GM12872 (cell line): ENCODE measurements at regions not wholly inside any gene's neighbourhood (a gene's known extent, or its start where the extent isn't known, plus 50 kb on each side); places are given as distances from the start of the nearest gene placed in this dataset.

ENCODE experiments used
- CTCF ChIP-seq: IDR thresholded peaks from 3 replicates; pipeline ENCODE4 v1.5.1; 2011; ENCODE audit warnings: low read depth, mild to moderate bottlenecking, low read length, moderate library complexity; ENCODE audit not compliant: insufficient read depth

GRCh38 chr3:106119614-106120082, 250.8 kb upstream of the CBLB start:
- TF ChIP-seq CTCF: no peak

GRCh38 chr3:106120356-106120755, 251.5 kb upstream of the CBLB start:
- no peak for TF ChIP-seq CTCF

DNA sequence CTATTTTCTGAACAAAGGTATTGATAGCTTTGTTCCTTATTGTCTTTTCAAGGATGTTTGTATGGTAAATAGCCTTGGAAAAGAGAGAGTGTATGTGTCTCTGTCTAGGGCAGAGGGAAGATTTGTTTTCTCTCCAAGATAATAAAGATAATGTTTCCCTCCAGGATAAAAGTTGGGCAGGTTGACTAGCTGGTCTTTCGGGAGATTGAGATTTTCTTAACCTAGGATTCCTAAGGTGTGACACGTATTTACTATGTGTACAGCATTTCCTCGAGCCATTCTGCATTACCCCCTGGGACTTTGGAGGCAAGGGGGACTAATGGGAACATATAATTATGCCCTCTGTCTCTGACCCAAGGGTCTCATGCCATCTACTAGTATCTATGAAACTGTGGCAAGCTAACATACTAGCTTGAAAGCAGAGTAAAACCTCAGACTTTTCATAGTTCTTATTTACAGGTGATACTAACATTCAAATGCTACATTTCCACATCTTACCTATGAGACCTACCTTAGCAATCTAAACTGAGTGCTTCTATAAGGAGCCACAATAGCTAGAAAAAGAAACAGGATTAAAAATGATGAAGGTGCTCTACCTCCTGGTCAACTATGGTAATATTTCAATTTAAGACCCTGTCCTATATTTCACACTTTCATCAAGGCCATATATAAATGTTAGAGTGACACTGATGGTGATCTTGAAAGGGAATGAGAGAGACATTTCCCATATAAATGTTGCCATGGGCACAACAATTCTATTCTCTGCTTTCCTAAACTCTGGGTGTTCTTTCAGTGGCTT, 252.9 kb upstream of the CBLB start:
- no peak for TF ChIP-seq CTCF

DNA sequence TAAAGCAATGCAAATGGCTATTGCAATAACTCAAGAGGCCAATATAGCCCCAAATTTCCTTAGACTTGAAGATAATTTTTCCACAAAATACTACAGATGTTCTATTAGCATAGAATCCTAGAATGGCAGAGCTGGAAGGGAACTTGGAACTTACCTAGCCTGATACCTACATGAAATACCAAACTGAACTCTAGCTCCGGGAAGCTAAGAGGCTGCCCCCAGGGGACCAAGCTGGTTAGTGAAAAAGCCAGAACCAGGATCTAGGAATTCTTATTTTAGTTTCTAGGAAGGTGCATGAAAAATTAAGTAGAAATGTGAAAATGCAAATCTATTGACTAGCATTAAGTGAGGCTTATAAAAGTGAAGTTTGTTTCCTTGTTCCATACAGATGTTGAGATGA, 256.0 kb upstream of the CBLB start:
- TF ChIP-seq CTCF: no peak

DNA sequence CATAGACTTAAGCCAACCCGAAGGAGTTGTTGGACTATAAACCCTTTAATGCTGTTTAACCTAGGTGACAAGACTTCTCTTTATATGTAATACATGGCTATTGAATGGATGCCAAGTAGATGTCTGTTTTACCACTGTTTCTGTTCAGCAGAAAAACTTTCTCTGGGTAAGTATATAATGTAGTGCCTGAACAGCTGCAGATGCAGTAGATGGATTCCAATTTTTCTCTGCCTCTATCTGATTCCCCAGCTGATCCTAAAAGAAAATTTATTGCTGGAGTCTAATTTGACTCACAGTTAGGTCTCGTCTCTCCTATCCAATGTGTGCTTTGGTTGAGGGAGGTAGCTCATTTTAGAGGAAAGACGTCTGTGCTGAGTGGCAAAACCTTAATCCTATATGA, 256.5 kb upstream of the CBLB start:
- TF ChIP-seq CTCF: no peak

GRCh38 chr3:106126067-106126845, 257.4 kb upstream of the CBLB start:
- TF ChIP-seq CTCF: no peak

DNA sequence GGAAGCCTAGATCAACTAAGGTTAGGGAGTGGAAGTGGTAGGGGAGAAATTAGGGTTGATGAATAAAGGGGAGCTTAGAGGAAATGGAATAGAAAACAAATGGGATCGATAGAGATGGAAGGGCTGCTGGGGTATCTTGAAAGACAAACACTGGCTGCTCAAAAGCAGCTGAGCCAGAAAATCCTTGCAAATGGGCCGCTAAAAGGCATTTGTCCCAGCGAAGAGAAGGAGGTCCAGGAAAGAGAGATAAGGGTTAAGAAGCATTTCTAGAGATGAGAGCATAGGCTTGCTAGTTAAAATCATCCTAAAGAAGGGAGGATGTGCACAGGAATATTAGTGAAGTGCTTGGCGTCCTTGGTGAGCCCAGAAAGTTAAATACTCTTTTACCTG, 258.0 kb upstream of the CBLB start:
- no peak for TF ChIP-seq CTCF
